GM10248 (cell line): ENCODE measurements at regions not wholly inside any gene's neighbourhood (a gene's known extent, or its start where the extent isn't known, plus 50 kb on each side); places are given as distances from the start of the nearest gene placed in this dataset.

Experiments
- CTCF ChIA-PET: fragments of 300-600 bp; sonication (Branson Sonifier 250); formaldehyde crosslinking; extraction: SDS; loops from one replicate; lab custom pipeline; 2021; ENCODE audit warnings: antibody characterized with exemption; lab: Yijun Ruan, JAX
- POLR2A ChIA-PET: fragments of 350-650 bp; sonication (Branson Sonifier 250); formaldehyde crosslinking; extraction: SDS; loops from one replicate; lab custom pipeline; 2020; ENCODE audit warnings: antibody characterized with exemption; lab: Yijun Ruan, JAX
- DNase-seq: peaks from one replicate; pipeline ENCODE4 v3.0.0; 2012; ENCODE audit errors: extremely low spot score
- CTCF ChIP-seq: IDR thresholded peaks from 2 replicates; pipeline ENCODE4 v1.5.1; 2012; ENCODE audit warnings: mild to moderate bottlenecking, low read depth; ENCODE audit errors: extremely low read depth, missing control alignments, control extremely low read depth

DNA sequence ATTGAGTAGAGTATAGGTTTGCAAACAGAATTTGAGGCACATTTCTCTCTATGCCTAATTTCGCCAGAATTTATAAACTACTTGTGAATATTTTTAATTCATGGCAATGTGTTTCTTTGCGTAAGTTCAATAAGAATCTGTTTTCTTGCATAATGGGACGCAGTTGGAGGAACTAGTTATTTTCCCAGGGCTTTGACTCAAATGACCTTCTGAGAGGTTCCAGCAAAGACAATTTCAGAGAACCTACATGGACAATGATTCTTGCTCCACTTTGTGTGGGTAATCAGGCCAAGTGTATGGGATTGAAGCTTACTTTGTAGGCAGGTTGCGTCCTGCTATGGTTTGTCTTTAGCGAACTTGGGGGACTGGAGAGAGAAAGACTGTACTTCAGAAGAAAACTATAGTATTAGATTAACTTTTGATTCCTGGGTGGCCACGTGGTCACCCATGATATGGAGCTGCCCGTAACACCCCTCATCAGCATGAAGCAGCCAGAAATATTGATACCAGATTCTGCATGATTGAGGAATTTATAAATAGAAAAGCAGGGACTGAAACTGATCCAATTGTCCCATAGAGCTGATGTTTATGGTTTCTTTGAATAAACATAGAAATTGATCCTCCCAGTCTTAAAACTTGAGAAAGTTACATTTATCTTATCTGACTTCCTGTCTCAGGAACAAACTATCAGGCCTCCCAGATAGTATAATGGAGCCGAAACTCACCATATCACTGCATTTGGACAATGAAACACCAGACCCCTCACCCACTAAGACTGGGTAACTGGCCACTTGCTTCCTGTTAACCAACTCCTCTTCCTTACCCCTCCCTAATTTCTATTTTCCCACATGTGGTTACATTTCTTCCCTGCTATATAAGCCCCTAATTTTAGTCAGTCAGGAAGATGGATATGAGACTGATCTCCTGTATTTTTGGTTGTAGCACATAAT lies 815.3 kb upstream of the HS6ST1 start:
- POLR2A ChIA-PET: no interaction called here

DNA sequence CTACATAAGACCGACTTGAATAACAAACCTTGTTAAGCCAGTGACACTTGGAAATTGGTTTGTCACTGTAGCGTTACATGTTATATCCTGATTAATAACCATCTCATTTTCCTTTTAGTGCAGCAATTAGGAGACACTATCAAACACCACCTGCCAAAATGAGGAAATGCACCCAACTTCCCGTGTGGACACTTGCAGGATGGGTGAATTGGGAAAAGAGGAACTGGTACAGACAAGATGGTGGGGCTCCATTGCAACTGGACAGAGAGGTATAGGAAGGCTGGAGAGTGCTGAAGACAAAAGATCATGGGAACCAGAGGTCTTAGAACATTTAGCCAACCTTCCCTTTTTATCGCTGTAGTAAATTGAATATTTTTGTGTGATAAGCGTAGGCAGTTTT lies 816.3 kb upstream of the HS6ST1 start:
- DNase-seq: no peak
- ChIA-PET CTCF (no interaction called here), POLR2A (no interaction called here)
- no peak for TF ChIP-seq CTCF

More for the DNA sequence above, 815.3 kb upstream of the HS6ST1 start:
- no peak for DNase-seq
- CTCF ChIA-PET: no interaction called here
- TF ChIP-seq CTCF: no peak

GRCh38 chr2:129139380-129139779 lies 820.7 kb upstream of the HS6ST1 start:
- ChIA-PET CTCF (interaction anchor here (0.6 to 1.0 kb wide), 2 partner anchors 9 to 1067 kb away, joined by 3 to 4 read pairs; no protein-coding TSS in a partner anchor), POLR2A (no interaction called here)
- TF ChIP-seq CTCF: no peak

GRCh38 chr2:129142465-129142864 lies 823.8 kb upstream of the HS6ST1 start:
- CTCF ChIA-PET: no interaction called here
- POLR2A ChIA-PET: no interaction called here

More at GRCh38 chr2:129139380-129139779, 820.7 kb upstream of the HS6ST1 start:
- no peak for DNase-seq

DNA sequence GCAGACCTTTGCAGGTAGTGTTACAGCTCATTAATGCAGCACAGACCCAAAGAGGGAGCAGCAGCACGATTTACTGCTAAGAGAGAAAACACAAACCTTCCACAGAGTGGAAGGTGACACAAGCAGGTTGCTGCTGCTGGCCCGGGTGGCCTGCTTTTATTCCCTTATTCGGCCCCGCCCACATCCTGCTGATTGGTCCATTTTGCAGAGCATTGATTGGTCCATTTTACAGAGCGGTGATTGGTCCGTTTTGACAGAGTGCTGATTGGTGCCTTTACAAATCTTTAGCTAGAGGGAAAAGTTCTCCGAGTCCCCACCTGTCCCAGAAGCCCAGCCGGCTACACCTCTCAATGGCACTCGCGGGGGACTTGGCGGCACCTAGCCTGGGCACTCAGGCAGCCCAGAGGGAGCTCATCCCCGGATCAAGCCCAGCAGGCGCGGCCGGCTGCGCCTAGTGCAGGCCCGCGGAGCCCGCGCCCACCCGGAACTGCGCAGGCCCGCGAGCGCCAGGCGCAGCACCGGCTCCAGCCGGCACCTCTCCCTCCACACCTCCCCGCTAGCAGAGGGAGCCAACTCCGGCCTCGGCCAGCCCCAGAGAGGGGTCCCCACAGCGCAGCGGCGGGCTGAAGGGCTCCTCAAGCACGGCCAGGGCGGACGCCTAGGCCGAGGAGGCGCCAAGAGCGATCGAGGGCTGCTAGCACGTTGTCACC lies 825.6 kb upstream of the HS6ST1 start:
- ChIA-PET POLR2A (no interaction called here), CTCF (interaction anchor here (0.7 kb wide), 1 partner anchor 52 kb away, joined by 3 read pairs; no protein-coding TSS in a partner anchor)
- DNase-seq: no peak
- no peak for TF ChIP-seq CTCF

More at GRCh38 chr2:129142465-129142864, 823.8 kb upstream of the HS6ST1 start:
- no peak for DNase-seq
- TF ChIP-seq CTCF: no peak

GRCh38 chr2:129152514-129152913 lies 827.0 kb upstream of the RAB6C start:
- ChIA-PET CTCF (no interaction called here), POLR2A (no interaction called here)
- no peak for DNase-seq
- no peak for TF ChIP-seq CTCF
